ENCODE measurements at regions not wholly inside any gene's neighbourhood (a gene's known extent, or its start where the extent isn't known, plus 50 kb on each side); places are given as distances from the start of the nearest gene placed in this dataset.

- TF ChIP-seq CTCF (IDR thresholded peaks at IDR 0.05) (no peak), POLR2AphosphoS5 (IDR thresholded peaks at IDR 0.05) (no peak), EP300 (IDR thresholded peaks at IDR 0.05) (no peak)
These were observed 418.4 kb upstream of the FSTL5 start for GRCh38 chr4:162582180-162582579.
